Testis (tissue), 2 donors: ENCODE measurements at regions not wholly inside any gene's neighbourhood (a gene's known extent, or its start where the extent isn't known, plus 50 kb on each side); places are given as distances from the start of the nearest gene placed in this dataset.

Experiments used
- CTCF ChIP-seq, 3 experiments: fragments of 450-650 bp in 2 of 3; fragments of 200-600 bp in 1 of 3; sonication (generic) in 1 of 3; IDR thresholded peaks; one replicate each; pipeline ENCODE4 v1.5.1; 2016 to 2019; ENCODE audit warnings: antibody characterized with exemption in 3 of 3, mild to moderate bottlenecking in 2 of 3, moderate library complexity in 1 of 3
- POLR2A ChIP-seq: fragments of 450-650 bp; IDR thresholded peaks from one replicate; pipeline ENCODE4 v1.6.1; 2017; ENCODE audit warnings: antibody characterized with exemption, mild to moderate bottlenecking, moderate library complexity

GRCh38 chr12:77372026-77372425 is 306.7 kb upstream of the E2F7 start:
- TF ChIP-seq CTCF (IDR thresholded peaks at IDR 0.05) (no peak), POLR2A (no peak)
